Coronary artery (tissue), 2 donors: ENCODE measurements at regions not wholly inside any gene's neighbourhood (a gene's known extent, or its start where the extent isn't known, plus 50 kb on each side); places are given as distances from the start of the nearest gene placed in this dataset.

ENCODE experiments used
- DNase-seq: peaks from one replicate; pipeline ENCODE4 v3.0.0-alpha.2; 2017; ENCODE audit warnings: low spot score
- H3K27ac ChIP-seq, 2 donors: fragments of 200-600 bp; sonication (generic); one replicate each; pipeline ENCODE4 v1.5.1; 2016 to 2019
- H3K4me3 ChIP-seq: fragments of 200-600 bp; sonication (generic); 2 replicates; pipeline ENCODE4 v1.5.1; 2016; ENCODE audit warnings: mild to moderate bottlenecking, moderate library complexity
- TF ChIP-seq, protein P1 (sequence below): fragments of 200-600 bp; sonication (generic); IDR thresholded peaks from one replicate; pipeline ENCODE4 v1.5.1; 2019; ENCODE audit warnings: antibody characterized with exemption

DNA sequence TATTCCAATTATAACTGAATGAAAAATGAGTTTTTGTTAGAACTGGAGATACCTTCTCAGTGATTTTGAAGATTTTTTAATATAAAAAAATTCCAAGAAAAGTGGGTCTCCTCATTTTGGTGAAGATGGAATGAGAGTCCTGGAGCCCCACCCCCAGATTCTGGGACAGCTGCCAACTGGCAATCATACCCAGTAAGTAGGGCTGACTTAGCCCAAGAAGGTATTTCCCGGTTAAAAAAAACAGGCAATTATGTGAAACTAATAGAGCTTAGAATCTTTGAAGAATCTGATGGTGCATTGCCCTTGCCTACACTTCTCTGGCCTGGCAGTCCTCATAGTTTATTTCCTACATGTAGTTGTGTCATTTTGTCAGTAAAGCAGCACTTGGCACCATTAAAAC, 52.8 kb upstream of the VWDE start:
- no peak for DNase-seq
- no peak overlapping the region for H3K27ac ChIP-seq

DNA sequence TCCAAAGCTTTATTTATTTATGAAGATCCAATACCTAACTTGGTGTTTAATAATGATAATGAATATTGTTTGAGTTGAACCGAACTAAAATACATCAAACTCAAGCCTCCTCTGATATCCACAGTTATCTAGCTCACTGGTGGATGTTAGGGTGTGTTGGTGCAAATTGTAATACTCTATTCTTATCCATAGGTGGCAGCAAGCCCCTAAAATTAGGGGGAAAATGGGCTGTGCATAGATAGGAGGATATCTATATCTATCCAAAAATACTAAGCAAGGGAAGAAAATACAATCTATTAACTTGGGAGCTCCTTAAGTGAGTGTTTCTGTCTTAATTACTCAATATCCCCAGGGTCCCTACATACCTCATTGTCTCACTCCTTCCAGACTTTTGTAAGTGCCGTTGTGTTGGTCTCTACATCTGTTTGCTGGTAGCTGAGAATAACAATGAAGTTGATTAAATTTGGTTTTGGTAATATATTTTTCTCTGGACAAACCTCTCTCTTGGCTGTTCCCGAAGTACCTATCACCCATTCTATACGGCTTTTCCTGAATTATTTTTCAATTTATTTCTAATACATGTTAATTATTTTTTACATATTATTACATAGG, 55.0 kb upstream of the VWDE start:
- no peak for DNase-seq
- H3K4me3 ChIP-seq: no peak overlapping the region
- H3K27ac ChIP-seq: no peak overlapping the region
- TF ChIP-seq, protein P1, sequence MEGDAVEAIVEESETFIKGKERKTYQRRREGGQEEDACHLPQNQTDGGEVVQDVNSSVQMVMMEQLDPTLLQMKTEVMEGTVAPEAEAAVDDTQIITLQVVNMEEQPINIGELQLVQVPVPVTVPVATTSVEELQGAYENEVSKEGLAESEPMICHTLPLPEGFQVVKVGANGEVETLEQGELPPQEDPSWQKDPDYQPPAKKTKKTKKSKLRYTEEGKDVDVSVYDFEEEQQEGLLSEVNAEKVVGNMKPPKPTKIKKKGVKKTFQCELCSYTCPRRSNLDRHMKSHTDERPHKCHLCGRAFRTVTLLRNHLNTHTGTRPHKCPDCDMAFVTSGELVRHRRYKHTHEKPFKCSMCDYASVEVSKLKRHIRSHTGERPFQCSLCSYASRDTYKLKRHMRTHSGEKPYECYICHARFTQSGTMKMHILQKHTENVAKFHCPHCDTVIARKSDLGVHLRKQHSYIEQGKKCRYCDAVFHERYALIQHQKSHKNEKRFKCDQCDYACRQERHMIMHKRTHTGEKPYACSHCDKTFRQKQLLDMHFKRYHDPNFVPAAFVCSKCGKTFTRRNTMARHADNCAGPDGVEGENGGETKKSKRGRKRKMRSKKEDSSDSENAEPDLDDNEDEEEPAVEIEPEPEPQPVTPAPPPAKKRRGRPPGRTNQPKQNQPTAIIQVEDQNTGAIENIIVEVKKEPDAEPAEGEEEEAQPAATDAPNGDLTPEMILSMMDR: no peak

More for the DNA sequence above, 52.8 kb upstream of the VWDE start:
- TF ChIP-seq, protein P1: no peak
- H3K4me3 ChIP-seq: no peak overlapping the region

DNA sequence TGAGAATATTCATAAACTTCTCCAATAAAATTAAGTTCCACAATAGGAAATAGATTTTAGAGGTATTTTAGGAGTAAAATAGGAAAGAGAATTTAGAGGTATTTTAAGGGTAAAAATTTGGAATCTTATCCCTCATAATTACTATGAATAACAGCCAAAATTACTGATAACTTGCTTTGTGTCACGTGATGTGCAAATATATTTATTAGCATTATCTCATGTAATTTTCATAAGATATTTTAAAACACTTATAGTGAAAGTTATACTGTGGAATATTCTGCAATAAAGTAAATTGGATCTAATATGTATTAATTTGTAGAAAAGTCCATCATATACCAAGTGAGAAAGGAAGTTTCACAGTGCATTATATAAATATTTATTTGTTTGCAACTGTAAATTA, 64.2 kb upstream of the VWDE start:
- DNase-seq: no peak
- H3K27ac ChIP-seq: no peak overlapping the region
- TF ChIP-seq, protein P1: no peak
- H3K4me3 ChIP-seq: no peak overlapping the region

DNA sequence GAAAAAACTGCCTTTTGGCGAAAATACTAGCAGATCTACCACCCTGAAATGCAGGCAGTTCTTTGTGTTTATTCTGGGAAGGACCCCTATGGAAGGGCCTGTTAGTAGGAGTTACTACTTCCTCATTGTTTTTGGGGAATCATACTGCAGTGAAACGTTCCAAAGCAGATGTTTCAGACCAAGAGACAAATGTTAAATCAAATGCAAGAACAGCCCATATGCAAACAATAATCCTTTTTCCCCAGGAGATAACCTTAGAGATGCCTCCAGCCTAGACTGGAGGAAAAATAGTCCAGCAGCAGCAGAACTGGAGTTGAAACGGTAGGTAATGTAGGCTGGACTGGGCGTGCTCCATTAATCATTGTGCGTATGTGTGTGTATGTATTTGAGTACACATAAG, 65.9 kb upstream of the VWDE start:
- no peak for DNase-seq
- Histone ChIP-seq H3K27ac (no peak overlapping the region), H3K4me3 (no peak overlapping the region)
- TF ChIP-seq, protein P1: no peak

DNA sequence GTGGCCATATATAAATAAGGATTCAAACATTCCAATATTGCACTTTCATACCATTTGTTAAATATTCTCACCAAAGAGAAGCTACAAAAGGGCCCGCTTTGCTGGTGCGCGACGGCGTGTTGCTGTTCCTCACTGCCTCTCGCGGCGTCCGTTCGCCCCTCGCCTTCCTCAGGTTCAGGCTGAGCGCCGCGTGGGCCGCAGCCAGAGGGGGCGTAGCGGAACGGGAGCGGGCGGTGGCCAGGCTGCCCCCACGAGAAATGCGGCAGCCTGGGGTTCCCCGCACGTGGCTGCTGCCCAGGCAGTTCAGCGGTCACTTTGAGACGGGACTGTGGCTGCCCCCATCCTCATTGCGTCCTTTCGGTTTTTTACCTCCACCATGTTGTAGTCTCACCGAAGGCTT, 67.3 kb upstream of the VWDE start:
- no peak overlapping the region for H3K4me3 ChIP-seq
- no peak overlapping the region for H3K27ac ChIP-seq
- TF ChIP-seq, protein P1: no peak
- DNase-seq: no peak

DNA sequence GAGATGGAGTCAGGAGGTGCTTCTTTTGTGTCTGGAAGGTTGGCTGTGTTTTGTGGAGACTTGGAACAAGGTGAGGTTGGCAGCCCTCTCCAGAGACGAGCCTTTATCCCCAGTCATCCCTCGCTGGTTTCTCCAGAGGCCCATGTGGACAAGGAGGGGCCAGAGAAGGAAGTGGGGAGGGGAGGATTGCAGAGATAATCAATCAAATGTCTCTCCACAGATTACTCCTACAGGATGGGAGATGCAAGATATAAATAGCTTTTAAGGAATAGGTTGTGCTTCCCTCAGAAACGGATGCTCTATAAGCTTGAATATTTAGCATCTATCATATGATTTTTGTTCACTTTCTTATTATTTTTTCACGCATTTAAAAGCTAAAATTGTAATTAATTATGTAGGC, 70.4 kb upstream of the VWDE start:
- no peak overlapping the region for H3K27ac ChIP-seq
- no peak for DNase-seq
- H3K4me3 ChIP-seq: no peak overlapping the region
- TF ChIP-seq, protein P1: no peak

DNA sequence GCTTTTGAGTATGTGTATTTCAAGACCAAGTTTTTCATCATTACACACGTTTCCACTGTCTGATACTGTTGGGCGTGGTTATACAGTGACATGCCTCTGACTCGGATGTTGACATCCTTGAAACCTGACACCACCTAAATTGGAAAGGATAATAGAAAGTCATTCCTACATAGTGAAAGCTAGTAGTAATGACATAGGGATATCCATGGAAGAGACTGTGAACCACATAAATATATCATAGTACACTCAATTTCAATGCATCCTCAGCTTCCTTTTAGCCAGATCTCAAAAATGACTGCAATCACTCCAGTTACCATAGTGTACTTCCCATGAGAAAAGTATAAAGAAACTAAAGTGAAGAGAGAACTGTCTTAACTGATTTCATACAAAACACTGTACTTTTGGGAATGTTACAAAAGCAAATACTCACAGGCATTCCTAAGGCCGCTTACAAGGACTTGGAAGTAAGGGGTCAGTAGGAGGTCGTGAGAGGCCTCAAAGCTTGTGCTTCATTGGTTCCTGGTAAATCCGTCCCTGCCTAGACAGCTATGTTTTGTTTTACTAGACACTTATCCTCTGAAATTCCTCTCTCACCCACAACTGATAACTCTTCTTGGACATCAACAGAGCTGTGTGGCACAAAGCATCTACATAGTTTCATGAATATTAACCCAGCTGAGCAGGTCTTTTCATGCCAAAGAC, 71.8 kb upstream of the VWDE start:
- no peak overlapping the region for H3K4me3 ChIP-seq
- DNase-seq: no peak
- TF ChIP-seq, protein P1: no peak
- H3K27ac ChIP-seq: no peak overlapping the region
